BLaER1 (cell line): ENCODE measurements at regions not wholly inside any gene's neighbourhood (a gene's known extent, or its start where the extent isn't known, plus 50 kb on each side); places are given as distances from the start of the nearest gene placed in this dataset.

ENCODE experiments used
- H3K27ac ChIP-seq: shearing (Covaris generic); formaldehyde crosslinking; 2 replicates; pipeline ENCODE4 v1.8.1; 2022
- H3K27me3 ChIP-seq: shearing (Covaris generic); formaldehyde crosslinking; 2 replicates; pipeline ENCODE4 v1.8.1; 2022
- H3K36me3 ChIP-seq: shearing (Covaris generic); formaldehyde crosslinking; 2 replicates; pipeline ENCODE4 v1.8.1; 2022
- H3K4me1 ChIP-seq: shearing (Covaris generic); formaldehyde crosslinking; 2 replicates; pipeline ENCODE4 v1.8.1; 2022
- H3K4me2 ChIP-seq: shearing (Covaris generic); formaldehyde crosslinking; 2 replicates; pipeline ENCODE4 v1.8.1; 2022
- H3K4me3 ChIP-seq: shearing (Covaris generic); formaldehyde crosslinking; 2 replicates; pipeline ENCODE4 v1.8.1; 2022
- H3K9ac ChIP-seq: shearing (Covaris generic); formaldehyde crosslinking; 2 replicates; pipeline ENCODE4 v1.8.1; 2022
- H3K9me3 ChIP-seq: shearing (Covaris generic); formaldehyde crosslinking; 2 replicates; pipeline ENCODE4 v1.8.1; 2022
- H4K20me1 ChIP-seq: shearing (Covaris generic); formaldehyde crosslinking; 2 replicates; pipeline ENCODE4 v1.8.1; 2022
- Cebpa-rat ChIP-seq: shearing (Covaris generic); IDR thresholded peaks from 2 replicates; pipeline ENCODE4 v1.8.1; 2022

- peaks cover 17% of the 10 kb centered on the region for H3K4me1 ChIP-seq
- no peaks in the 10 kb centered on the region for H4K20me1 ChIP-seq
- H3K27me3 ChIP-seq, result no peaks in the 10 kb centered on the region
- H3K36me3 ChIP-seq, result no peaks in the 10 kb centered on the region
- no peak overlapping the region for H3K9ac ChIP-seq
- no peak for TF ChIP-seq Cebpa-rat
- H3K9me3 ChIP-seq, result peaks cover 42% of the 10 kb centered on the region
- H3K27ac ChIP-seq, result no peak overlapping the region
- no peak overlapping the region for H3K4me2 ChIP-seq
- H3K4me3 ChIP-seq, result no peak overlapping the region
Observed at GRCh38 chr18:78807668-78808067, 171.9 kb upstream of the SALL3 start.

GRCh38 chr18:78809845-78810244 is 169.8 kb upstream of the SALL3 start:
- TF ChIP-seq Cebpa-rat, result no peak
- Histone ChIP-seq H3K27ac (no peak overlapping the region), H3K4me1 (peaks cover 17% of the 10 kb centered on the region), H3K9me3 (peaks cover 22% of the 10 kb centered on the region), H3K4me3 (no peak overlapping the region), H3K4me2 (no peak overlapping the region), H3K9ac (no peak overlapping the region), H4K20me1 (no peaks in the 10 kb centered on the region), H3K27me3 (no peaks in the 10 kb centered on the region), H3K36me3 (no peaks in the 10 kb centered on the region)

- H3K9me3 ChIP-seq, result peaks cover 13% of the 10 kb centered on the region
- no peak overlapping the region for H3K4me3 ChIP-seq
- no peaks in the 10 kb centered on the region for H3K27me3 ChIP-seq
- H3K4me1 ChIP-seq, result peaks cover 10% of the 10 kb centered on the region
- H3K4me2 ChIP-seq, result no peak overlapping the region
- no peaks in the 10 kb centered on the region for H4K20me1 ChIP-seq
- H3K9ac ChIP-seq, result no peak overlapping the region
- no peak overlapping the region for H3K27ac ChIP-seq
- TF ChIP-seq Cebpa-rat, result no peak
- H3K36me3 ChIP-seq, result no peaks in the 10 kb centered on the region
Observed at GRCh38 chr18:78810706-78811105, 168.9 kb upstream of the SALL3 start.

DNA sequence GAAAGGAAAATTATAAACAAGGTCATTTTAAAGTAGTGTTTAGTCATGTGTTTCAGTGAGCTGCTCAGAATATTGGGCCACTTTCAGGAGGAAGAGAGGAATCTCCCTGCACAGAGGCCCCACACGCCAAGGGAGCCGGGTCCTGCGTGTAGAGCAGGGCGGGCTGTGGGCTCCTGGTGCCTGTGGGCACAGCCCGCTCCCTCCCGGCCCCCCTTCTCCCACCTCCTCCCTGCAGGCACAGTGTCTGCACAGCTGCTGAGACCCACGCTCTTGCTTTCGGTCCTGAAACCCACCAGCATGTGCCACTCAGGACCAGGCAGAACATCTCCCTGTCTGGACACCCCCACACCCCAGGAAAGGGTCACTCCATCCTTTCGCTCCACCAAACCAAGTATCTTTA is 167.6 kb upstream of the SALL3 start:
- no peaks in the 10 kb centered on the region for H3K27me3 ChIP-seq
- H3K4me1 ChIP-seq, result peaks cover 7% of the 10 kb centered on the region; the same call in 1 of the 2 replicates
- H3K4me2 ChIP-seq, result no peak overlapping the region
- no peak overlapping the region for H3K27ac ChIP-seq
- H3K4me3 ChIP-seq, result no peak overlapping the region
- no peak overlapping the region for H3K9ac ChIP-seq
- no peaks in the 10 kb centered on the region for H4K20me1 ChIP-seq
- no peak for TF ChIP-seq Cebpa-rat
- H3K36me3 ChIP-seq, result no peaks in the 10 kb centered on the region
- H3K9me3 ChIP-seq, result no peaks in the 10 kb centered on the region; the same call in 1 of the 2 replicates

DNA sequence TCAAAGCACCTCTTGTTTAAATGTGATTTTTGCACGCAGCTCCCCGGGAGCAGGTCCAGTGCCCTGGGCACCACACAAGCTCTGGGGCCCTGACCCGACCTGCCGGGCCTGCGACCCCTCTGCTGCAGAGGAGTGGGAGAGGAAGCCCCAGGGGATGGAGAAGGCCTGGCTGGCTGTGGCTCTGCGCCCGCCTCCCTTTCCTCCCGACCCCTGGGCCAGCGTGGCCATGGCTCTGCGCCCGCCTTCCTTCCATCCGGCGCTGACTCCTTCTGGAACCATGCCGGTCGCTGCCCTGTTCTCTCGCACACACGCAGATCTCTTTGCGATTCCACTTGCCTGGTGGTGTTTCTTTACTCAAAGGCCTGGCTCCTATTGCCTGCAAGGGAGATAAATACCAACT is 166.5 kb upstream of the SALL3 start:
- Histone ChIP-seq H3K9me3 (no peaks in the 10 kb centered on the region; the same call in 1 of the 2 replicates), H4K20me1 (no peaks in the 10 kb centered on the region), H3K4me2 (no peak overlapping the region), H3K27ac (no peak overlapping the region), H3K36me3 (no peaks in the 10 kb centered on the region), H3K4me1 (peaks cover 7% of the 10 kb centered on the region; the same call in 1 of the 2 replicates), H3K4me3 (no peak overlapping the region), H3K27me3 (no peaks in the 10 kb centered on the region), H3K9ac (no peak overlapping the region)
- no peak for TF ChIP-seq Cebpa-rat

GRCh38 chr18:78813936-78814710 is 165.5 kb upstream of the SALL3 start:
- no peak for TF ChIP-seq Cebpa-rat
- Histone ChIP-seq H3K4me1 (peaks cover 7% of the 10 kb centered on the region; the same call in 1 of the 2 replicates), H3K36me3 (no peaks in the 10 kb centered on the region), H3K4me3 (no peak overlapping the region), H3K9ac (no peak overlapping the region), H3K27me3 (no peaks in the 10 kb centered on the region), H3K9me3 (no peaks in the 10 kb centered on the region; the same call in 1 of the 2 replicates), H3K4me2 (no peak overlapping the region), H4K20me1 (no peaks in the 10 kb centered on the region), H3K27ac (no peak overlapping the region)

DNA sequence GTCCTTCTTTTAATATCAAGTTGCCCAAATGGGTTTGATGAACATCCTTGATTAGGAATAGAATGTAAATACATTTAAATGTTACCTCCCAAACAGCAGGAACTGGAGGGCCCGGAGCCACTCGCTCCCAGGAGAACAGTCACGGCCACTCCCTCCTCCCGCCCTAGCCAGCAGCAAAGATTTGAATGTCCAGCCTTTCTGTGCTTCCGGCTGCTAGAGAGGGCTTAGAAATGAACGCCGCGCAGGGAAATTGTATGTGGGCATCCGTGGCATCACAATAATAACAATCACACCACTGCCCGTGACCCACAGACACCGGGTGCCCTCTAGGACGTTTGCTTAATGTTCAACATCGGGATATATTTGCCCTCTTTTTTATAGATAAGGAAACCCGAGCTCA is 164.9 kb upstream of the SALL3 start:
- TF ChIP-seq Cebpa-rat, result no peak
- Histone ChIP-seq H3K9ac (no peak overlapping the region), H3K27ac (no peak overlapping the region), H3K4me1 (peaks cover 7% of the 10 kb centered on the region; the same call in 1 of the 2 replicates), H3K27me3 (no peaks in the 10 kb centered on the region), H3K36me3 (no peaks in the 10 kb centered on the region), H4K20me1 (no peaks in the 10 kb centered on the region), H3K4me2 (no peak overlapping the region), H3K4me3 (no peak overlapping the region), H3K9me3 (no peaks in the 10 kb centered on the region; the same call in 1 of the 2 replicates)

- Histone ChIP-seq H3K4me2 (no peak overlapping the region), H3K4me3 (no peak overlapping the region), H3K36me3 (no peaks in the 10 kb centered on the region), H4K20me1 (no peaks in the 10 kb centered on the region), H3K27ac (no peak overlapping the region), H3K9me3 (no peaks in the 10 kb centered on the region), H3K9ac (no peak overlapping the region), H3K4me1 (peaks cover 7% of the 10 kb centered on the region; the same call in 1 of the 2 replicates), H3K27me3 (no peaks in the 10 kb centered on the region)
- TF ChIP-seq Cebpa-rat, result no peak
Observed at GRCh38 chr18:78816114-78816513, 163.5 kb upstream of the SALL3 start.

DNA sequence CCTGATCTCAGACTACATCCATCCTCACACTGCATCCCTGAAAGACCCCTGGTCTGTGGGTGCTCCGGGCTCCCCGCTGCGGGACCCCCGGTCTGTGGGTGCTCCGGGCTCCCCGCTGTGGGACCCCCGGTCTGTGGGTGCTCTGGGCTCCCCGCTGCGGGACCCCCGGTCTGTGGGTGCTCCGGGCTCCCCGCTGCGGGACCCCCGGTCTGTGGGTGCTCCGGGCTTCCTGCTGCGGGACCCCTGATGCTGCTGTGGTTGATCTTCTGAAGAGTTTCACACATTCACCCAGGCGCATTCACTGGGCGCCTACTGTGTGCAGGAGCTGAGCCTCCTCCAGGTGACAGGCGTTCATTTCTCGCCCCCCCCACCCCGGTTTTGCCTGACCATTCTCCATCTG is 162.7 kb upstream of the SALL3 start:
- H3K4me2 ChIP-seq, result no peak overlapping the region
- H3K27ac ChIP-seq, result no peak overlapping the region
- no peak for TF ChIP-seq Cebpa-rat
- no peak overlapping the region for H3K4me3 ChIP-seq
- H4K20me1 ChIP-seq, result no peaks in the 10 kb centered on the region
- peaks cover 7% of the 10 kb centered on the region; the same call in 1 of the 2 replicates for H3K4me1 ChIP-seq
- H3K27me3 ChIP-seq, result no peaks in the 10 kb centered on the region
- no peaks in the 10 kb centered on the region for H3K9me3 ChIP-seq
- H3K9ac ChIP-seq, result no peak overlapping the region
- H3K36me3 ChIP-seq, result no peaks in the 10 kb centered on the region

- H3K4me1 ChIP-seq, result peaks cover 7% of the 10 kb centered on the region; the same call in 1 of the 2 replicates
- H3K9me3 ChIP-seq, result peaks cover 8% of the 10 kb centered on the region
- H3K4me2 ChIP-seq, result no peak overlapping the region
- no peaks in the 10 kb centered on the region for H3K27me3 ChIP-seq
- no peaks in the 10 kb centered on the region for H4K20me1 ChIP-seq
- no peak overlapping the region for H3K27ac ChIP-seq
- no peaks in the 10 kb centered on the region for H3K36me3 ChIP-seq
- TF ChIP-seq Cebpa-rat, result no peak
- no peak overlapping the region for H3K9ac ChIP-seq
- H3K4me3 ChIP-seq, result no peak overlapping the region
Observed at GRCh38 chr18:78818495-78818894, 161.1 kb upstream of the SALL3 start.
